ENCODE measurements at regions not wholly inside any gene's neighbourhood (a gene's known extent, or its start where the extent isn't known, plus 50 kb on each side); places are given as distances from the start of the nearest gene placed in this dataset.

- no peak for TF ChIP-seq CTCF (IDR thresholded peaks at IDR 0.05; ENCODE audit: extremely low read depth, low read depth, low read length)
Measured at GRCh38 chr2:203817147-203817546, 50.4 kb upstream of the CTLA4 start.

More at GRCh38 chr2:203817147-203817546, 50.4 kb upstream of the CTLA4 start:
- Histone ChIP-seq H3K27ac (ENCODE audit: low read depth, low read length) (no peak overlapping the region), H3K9me3 (ENCODE audit: low read depth, low read length) (no peaks in the 10 kb centered on the region), H3K79me2 (ENCODE audit: insufficient read depth, low read length) (no peaks in the 10 kb centered on the region), H3K4me1 (ENCODE audit: insufficient read depth, low read length) (peaks cover 21% of the 10 kb centered on the region), H3K27me3 (ENCODE audit: insufficient read depth, low read length) (no peaks in the 10 kb centered on the region), H3K36me3 (ENCODE audit: insufficient read depth, low read length) (no peaks in the 10 kb centered on the region), H3K4me3 (ENCODE audit: insufficient read depth, low read length) (no peak overlapping the region), H3K4me2 (ENCODE audit: insufficient read depth, low read length) (no peak overlapping the region), H2AFZ (ENCODE audit: low read length) (no peak overlapping the region), H4K20me1 (ENCODE audit: insufficient read depth, low read length) (no peaks in the 10 kb centered on the region)
- no peak for DNase-seq (ENCODE audit: insufficient read length, low spot score, missing footprints)

Data from osteoblast (primary cell).